MG63 (cell line): ENCODE measurements at regions not wholly inside any gene's neighbourhood (a gene's known extent, or its start where the extent isn't known, plus 50 kb on each side); places are given as distances from the start of the nearest gene placed in this dataset.

Experiments used
- DNase-seq: peaks from one replicate; pipeline ENCODE4 v3.0.0-alpha.2; 2020
- H3K27me3 ChIP-seq: fragments of 250-450 bp; sonication (Bioruptor Pico); 2 replicates; pipeline ENCODE4 v1.5.1; 2020; ENCODE audit warnings: mild to moderate bottlenecking, moderate library complexity
- H3K36me3 ChIP-seq: fragments of 250-450 bp; sonication (Bioruptor Pico); 2 replicates; pipeline ENCODE4 v1.5.1; 2020; ENCODE audit warnings: mild to moderate bottlenecking, moderate library complexity
- H3K4me3 ChIP-seq: fragments of 250-450 bp; sonication (Bioruptor Pico); 2 replicates; pipeline ENCODE4 v1.5.1; 2020; ENCODE audit warnings: mild to moderate bottlenecking, moderate library complexity
- H3K9me3 ChIP-seq: fragments of 250-450 bp; sonication (Bioruptor Pico); 2 replicates; pipeline ENCODE4 v1.5.1; 2020; ENCODE audit warnings: mild to moderate bottlenecking, moderate library complexity

DNA sequence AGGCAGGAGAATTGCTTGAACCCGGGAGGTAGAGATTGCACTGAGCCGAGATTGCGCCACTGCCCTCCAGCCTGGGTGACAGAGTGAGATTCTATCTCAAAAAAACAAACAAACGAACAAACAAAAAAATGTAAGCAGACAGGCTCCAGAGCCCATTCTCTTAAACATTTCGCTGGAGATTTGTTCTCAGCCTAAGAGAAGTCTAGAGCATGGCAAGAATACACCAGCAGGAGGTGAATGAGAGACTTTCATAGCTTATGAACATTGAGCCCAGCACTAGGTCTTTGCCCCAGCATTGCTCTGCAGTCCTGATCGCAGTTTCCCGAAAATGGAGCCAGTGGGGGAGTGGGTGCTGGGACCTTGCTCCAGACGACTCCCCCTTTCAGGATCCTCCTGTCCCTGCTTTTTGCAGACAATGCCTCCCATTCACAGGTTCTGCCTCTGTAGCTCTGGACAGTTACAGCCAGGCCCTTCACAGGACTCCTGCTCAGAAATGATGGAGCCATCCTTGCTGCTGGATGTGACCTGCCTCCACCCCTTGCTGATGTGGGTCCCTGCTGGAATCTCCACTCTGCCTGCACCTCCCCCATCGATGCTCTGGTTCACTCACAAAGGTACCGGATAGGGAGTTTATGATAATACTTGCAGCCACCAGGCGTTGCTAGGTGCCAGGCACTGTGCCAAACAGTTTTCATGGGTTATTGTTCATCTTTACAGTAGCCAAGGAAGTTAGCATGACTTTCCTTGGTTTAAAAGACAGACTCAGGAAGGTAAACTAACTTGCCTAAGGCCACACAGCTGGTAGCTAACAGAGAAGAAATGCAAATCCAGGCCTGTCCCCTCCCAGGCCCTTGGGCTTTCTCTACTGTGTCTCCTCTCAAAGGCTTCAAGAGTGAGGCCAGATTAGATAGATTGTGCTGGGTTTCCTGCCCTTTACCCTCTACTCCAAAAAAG, 329.7 kb upstream of the TLE3 start:
- no peak overlapping the region for H3K4me3 ChIP-seq
- no peaks in the 10 kb centered on the region for H3K36me3 ChIP-seq
- H3K27me3 ChIP-seq, result 0 out of 2 replicates have a peak, but pooled peaks cover 2% of the 10 kb centered on the region
- DNase-seq, result peak; percentile 18
- H3K9me3 ChIP-seq, result peaks cover 2% of the 10 kb centered on the region

GRCh38 chr15:70426096-70426821, 328.5 kb upstream of the TLE3 start:
- Histone ChIP-seq H3K9me3 (peaks cover 2% of the 10 kb centered on the region), H3K36me3 (no peaks in the 10 kb centered on the region), H3K4me3 (no peak overlapping the region), H3K27me3 (no peaks in the 10 kb centered on the region; the same call in 1 of the 2 replicates)
- peak; percentile 73 for DNase-seq

DNA sequence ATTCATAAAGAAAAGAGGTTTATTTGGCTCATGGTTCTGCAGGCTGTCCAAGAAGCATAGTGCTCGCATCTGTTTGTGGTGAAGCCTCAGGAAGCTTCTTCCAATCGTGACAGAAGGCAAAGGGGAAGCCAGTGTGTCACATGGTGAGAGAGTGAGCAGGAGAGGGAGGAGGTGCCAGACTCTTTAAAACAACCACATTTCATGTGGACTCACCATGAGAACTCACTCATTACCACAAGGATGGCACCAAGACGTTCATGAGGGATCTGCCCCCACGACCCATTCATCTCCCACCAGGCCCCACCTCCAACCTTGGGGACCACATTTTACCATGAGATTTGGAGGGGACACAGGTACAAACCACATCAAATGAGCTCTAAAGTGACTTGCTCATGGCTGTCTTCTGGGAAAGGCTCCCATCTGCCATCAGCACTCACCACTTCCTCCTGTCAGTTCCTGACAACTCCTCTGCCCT, 327.3 kb upstream of the TLE3 start:
- H3K36me3 ChIP-seq, result no peaks in the 10 kb centered on the region
- DNase-seq, result no peak
- H3K4me3 ChIP-seq, result no peak overlapping the region
- H3K27me3 ChIP-seq, result no peaks in the 10 kb centered on the region; the same call in 1 of the 2 replicates
- peaks cover 2% of the 10 kb centered on the region for H3K9me3 ChIP-seq

DNA sequence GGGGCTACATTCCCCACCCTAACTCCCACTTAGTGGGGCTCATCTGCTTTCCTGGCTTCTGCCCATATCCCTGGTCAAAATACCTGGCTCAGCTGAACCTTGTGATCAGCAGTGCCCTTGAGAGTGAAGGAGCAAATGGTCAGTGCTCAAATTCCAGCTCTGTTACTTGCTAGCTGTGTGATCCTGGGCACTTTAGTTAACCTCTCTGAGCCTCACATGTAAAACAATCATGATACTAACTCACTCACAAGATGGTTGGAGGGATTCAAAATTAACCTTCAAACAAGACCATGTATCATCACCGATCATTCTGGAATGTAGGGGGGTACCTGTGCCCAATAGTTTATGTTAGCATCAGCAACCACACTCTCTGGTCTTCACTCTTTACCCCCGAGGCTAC, 325.6 kb upstream of the TLE3 start:
- DNase-seq, result no peak
- H3K27me3 ChIP-seq, result peaks cover 4% of the 10 kb centered on the region

GRCh38 chr15:70422342-70422741, 324.6 kb upstream of the TLE3 start:
- H3K27me3 ChIP-seq, result peaks cover 4% of the 10 kb centered on the region

More for the DNA sequence above, 325.6 kb upstream of the TLE3 start:
- Histone ChIP-seq H3K36me3 (no peaks in the 10 kb centered on the region), H3K4me3 (no peak overlapping the region), H3K9me3 (peaks cover 2% of the 10 kb centered on the region; the same call in 1 of the 2 replicates)

DNA sequence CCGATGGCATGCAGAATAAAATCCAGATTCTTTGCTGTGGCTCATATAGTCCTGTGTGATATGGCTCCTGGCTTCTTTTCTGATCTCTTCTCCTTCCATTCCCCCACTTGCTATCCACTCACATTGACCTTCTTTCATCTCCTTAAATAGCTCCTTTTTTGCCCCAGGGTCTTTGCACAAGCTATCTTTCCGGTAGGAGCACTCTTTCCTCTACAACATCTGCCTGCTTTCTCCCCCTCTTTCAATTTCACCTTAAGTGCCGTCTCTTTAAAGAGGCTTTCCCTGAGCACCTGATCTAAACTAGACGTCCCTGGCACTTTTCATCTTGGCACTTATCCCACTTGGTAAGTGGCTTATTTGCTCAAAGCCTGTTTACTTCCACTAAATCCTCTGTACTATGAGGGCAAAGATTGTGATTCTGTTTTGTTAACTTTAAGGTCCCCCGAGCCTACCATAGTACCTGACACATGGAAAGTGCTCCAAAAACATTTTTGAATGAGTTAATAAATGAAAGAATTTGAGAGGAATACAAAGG, 323.3 kb upstream of the TLE3 start:
- peaks cover 4% of the 10 kb centered on the region for H3K27me3 ChIP-seq
- no peaks in the 10 kb centered on the region for H3K36me3 ChIP-seq
- no peak overlapping the region for H3K4me3 ChIP-seq
- DNase-seq, result no peak
- peaks cover 2% of the 10 kb centered on the region; the same call in 1 of the 2 replicates for H3K9me3 ChIP-seq

More at GRCh38 chr15:70422342-70422741, 324.6 kb upstream of the TLE3 start:
- DNase-seq, result no peak
- Histone ChIP-seq H3K36me3 (no peaks in the 10 kb centered on the region), H3K4me3 (no peak overlapping the region), H3K9me3 (peaks cover 2% of the 10 kb centered on the region; the same call in 1 of the 2 replicates)

DNA sequence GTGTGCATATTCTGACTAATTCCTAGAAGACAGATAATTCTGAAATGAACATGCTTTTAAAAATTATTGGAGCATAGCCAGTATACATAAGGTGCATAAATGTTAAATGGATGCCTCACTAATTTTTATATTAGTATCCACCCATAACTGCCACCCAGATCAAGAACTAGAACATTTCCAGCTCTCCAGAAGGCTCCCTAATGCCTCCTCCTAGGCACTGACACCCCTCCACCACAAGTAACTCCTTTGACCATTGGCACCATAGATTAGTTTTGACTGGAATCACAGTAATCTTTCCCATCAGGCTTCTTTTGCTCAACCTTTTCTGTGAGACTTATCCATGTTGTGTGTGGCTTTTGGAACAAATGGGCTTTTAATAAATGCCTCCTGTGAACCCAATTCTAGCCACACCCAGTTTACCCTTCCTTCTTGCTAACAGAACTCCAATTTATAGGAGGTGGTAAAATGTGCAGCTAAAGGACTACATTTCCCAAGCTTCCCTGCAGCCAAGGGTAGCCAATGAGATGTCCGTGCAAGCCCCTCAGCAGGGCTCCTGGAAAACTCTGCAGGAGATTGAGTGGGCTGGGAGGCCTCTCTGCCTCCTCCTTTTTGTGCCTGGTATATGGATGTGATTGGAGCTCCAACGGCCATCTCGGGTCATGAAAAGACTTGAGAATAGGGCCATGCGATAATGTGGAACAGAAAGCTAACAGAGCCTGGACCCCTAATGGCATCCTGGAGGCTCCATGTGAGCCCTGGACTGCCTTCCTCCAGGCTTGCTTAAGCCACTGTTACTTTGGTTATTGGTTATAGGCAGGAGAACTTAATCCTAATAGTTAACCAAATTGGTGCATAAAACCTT, 322.6 kb upstream of the TLE3 start:
- no peak for DNase-seq
- Histone ChIP-seq H3K27me3 (peaks cover 4% of the 10 kb centered on the region), H3K9me3 (peaks cover 2% of the 10 kb centered on the region; the same call in 1 of the 2 replicates), H3K36me3 (no peaks in the 10 kb centered on the region), H3K4me3 (no peak overlapping the region)

GRCh38 chr15:70418943-70419342, 321.2 kb upstream of the TLE3 start:
- no peaks in the 10 kb centered on the region for H3K9me3 ChIP-seq
- H3K36me3 ChIP-seq, result no peaks in the 10 kb centered on the region
- peaks cover 4% of the 10 kb centered on the region for H3K27me3 ChIP-seq
- H3K4me3 ChIP-seq, result no peak overlapping the region
- no peak for DNase-seq

DNA sequence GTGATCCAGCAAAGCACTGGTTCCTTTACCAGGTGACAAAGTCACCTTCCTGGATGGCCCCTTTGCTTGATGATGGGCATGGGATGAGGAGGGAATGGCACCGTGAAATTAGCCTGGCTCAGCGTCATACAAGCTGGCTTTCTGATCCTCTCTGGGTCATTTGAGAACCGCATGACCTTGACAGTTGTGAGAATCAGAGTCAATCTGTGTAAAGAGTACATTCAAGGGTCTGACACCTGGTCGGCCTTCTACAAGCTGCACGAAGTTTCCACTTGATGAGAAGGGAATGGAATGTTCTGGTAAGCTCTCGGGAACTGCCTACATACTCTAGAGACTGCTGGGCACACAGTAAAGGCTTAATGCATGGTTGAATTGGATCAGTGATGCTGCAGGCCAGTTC, 319.8 kb upstream of the TLE3 start:
- Histone ChIP-seq H3K4me3 (no peak overlapping the region), H3K9me3 (no peaks in the 10 kb centered on the region), H3K36me3 (no peaks in the 10 kb centered on the region), H3K27me3 (peaks cover 4% of the 10 kb centered on the region)
- no peak for DNase-seq

DNA sequence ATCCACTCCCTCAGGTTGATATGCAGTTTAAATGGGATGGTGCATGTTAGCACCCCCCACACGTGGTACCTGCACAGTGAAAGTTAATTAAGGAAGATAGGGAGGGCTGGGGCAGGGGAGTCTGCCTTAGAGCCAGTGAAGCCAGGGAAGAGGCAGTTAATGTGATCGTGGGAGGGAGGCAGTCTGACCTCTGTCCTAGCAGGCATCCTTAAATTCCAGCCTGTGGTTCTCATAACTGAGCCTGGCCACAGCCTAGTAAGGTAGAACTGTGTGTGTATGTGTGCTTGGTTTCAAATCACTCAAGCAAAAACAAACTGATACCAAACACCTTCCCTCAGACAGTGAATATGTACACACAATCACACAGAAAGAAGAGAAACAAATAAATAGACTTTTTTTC, 319.1 kb upstream of the TLE3 start:
- H3K27me3 ChIP-seq, result peaks cover 4% of the 10 kb centered on the region
- H3K9me3 ChIP-seq, result no peaks in the 10 kb centered on the region
- H3K36me3 ChIP-seq, result no peaks in the 10 kb centered on the region
- no peak for DNase-seq
- no peak overlapping the region for H3K4me3 ChIP-seq

DNA sequence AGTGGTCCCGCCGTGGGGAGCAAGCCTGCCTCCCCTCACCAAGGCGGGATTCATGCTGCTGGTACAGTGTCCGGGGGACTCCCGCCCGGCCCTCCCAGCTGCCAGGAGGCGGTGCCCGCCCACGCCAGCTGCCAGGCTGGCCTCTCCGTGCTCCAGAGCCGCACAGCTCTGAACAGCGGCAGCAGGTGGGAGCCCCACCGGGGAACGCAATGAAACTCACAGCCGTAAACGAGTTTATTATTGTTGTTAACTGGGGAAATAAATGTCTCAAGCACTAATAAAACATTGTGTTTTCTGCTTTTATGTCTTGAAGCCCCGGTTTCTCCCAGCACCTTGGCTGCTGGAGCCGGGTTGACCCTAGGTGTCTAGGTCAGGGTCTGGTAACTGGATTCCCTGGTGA, 317.7 kb upstream of the TLE3 start:
- H3K4me3 ChIP-seq, result no peak overlapping the region
- H3K9me3 ChIP-seq, result no peaks in the 10 kb centered on the region
- peaks cover 4% of the 10 kb centered on the region for H3K27me3 ChIP-seq
- DNase-seq, result no peak
- no peaks in the 10 kb centered on the region for H3K36me3 ChIP-seq

DNA sequence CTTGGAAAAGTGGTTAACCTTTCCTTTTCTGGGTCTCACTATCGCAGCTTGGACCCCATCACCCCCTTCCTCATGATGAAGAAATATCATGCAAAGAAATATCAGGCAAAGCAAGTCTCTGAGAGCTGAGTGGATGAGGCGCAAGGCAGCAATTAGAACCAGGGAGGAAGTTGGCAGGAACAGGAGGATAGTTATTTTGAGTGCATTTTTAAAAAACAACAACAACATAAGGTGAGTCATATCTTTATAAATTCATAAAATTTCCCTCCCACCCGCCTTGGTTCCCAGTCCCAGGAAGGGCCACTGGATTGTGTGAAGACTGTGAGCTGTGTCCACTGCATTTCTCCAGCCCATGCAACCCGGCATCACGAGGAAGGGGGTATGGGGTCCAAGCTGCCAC, 316.9 kb upstream of the TLE3 start:
- Histone ChIP-seq H3K27me3 (peaks cover 4% of the 10 kb centered on the region), H3K4me3 (no peak overlapping the region), H3K36me3 (no peaks in the 10 kb centered on the region), H3K9me3 (no peaks in the 10 kb centered on the region)
- DNase-seq, result no peak

DNA sequence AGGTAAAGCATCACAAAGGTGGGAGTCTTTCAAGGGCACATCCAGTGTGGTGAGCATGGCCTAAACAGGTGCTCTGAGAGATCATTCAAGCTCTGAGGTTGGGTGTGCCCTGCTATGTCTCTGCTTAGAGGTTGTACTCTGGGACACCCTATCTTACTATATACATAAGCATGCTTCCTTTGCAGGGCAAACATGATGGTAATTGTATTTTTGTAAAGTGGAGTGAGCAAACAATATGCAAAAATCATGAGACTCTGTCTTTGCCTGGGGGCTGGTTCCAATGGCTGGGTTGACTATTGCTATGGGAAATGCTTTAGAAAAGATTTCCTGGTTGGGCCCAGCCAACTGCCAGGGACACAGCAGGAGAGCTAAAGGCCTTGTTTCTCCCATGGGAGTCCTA, 315.1 kb upstream of the TLE3 start:
- Histone ChIP-seq H3K36me3 (no peaks in the 10 kb centered on the region), H3K4me3 (no peak overlapping the region), H3K9me3 (peaks cover 3% of the 10 kb centered on the region; the same call in 1 of the 2 replicates), H3K27me3 (no peaks in the 10 kb centered on the region)
- no peak for DNase-seq

DNA sequence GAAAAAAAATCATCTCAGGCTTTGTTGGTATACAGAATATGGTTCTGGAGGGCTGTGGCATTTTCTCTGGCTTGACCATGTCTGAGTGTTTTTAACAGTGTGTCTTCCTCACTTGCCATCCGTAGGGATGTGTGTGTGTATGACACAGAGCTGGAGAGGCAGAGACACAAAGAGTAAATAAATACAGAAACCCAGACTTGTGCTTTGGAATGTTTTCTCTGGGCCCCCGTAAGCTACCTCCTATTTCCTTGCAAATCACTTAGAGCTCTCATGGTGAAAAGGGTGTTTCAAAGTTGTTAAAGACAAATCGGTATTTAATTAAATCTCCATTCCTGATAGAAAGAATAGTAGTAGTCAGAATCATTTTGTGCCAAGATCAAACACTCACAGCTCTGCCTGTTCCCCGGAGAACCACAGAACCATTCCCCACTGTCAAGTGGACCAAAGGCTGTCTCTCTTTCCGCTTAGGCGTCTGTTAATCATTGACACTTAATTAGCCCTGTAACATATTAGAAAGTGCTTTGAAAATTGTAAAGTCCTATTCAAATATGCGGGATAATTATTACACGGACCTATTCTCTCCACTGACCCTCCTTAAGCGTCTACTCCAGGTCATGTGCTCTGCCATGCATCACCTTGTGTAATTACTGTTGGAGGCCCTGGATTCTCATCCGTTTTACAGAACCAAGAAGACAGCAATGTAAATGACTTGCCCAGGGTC, 313.6 kb upstream of the TLE3 start:
- no peaks in the 10 kb centered on the region for H3K36me3 ChIP-seq
- H3K27me3 ChIP-seq, result no peaks in the 10 kb centered on the region
- H3K4me3 ChIP-seq, result no peak overlapping the region
- no peak for DNase-seq
- peaks cover 3% of the 10 kb centered on the region; the same call in 1 of the 2 replicates for H3K9me3 ChIP-seq

DNA sequence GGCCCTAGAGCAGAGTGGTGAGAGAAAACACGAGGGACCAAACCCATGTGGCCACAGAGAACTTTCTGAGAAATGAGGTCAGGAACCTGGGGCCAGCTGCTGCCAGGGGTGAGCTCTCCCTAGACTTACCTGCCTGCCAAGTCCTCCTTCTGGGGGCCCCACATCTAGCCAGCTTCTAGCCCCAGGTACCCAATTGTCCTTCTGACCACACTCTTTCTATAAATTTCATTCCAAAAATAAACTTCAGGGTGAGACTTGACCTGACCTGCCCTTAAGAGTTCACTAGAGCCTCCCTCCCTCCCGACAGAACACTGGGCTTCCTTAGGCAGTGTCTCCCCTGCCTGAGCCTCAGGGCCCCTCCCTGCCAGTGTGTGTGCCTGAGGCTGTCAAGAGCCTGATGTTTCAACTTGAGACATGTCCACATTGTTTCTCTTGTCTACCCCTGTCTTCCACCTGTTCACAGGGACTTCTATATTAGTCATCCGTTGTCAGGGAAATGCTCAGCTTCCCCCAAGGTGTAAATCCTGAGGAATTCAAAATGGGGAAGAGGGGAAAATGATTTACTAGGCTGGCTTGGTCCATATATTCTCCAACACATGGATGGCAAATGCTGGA, 312.8 kb upstream of the TLE3 start:
- Histone ChIP-seq H3K4me3 (no peak overlapping the region), H3K36me3 (no peaks in the 10 kb centered on the region), H3K27me3 (no peaks in the 10 kb centered on the region), H3K9me3 (peaks cover 5% of the 10 kb centered on the region; the same call in 1 of the 2 replicates)
- DNase-seq, result no peak
